ENCODE measurements at regions not wholly inside any gene's neighbourhood (a gene's known extent, or its start where the extent isn't known, plus 50 kb on each side); places are given as distances from the start of the nearest gene placed in this dataset.

GRCh38 chrX:40188573-40189417 lies 91.0 kb upstream of the BCOR start:
- H3K4me3 ChIP-seq (replicated peaks; ENCODE audit: low read depth, low read length), result no peak overlapping the region
- H3K36me3 ChIP-seq (ENCODE audit: control insufficient read depth, insufficient read depth, low read length), result no peaks in the 10 kb centered on the region
- TF ChIP-seq CTCF (IDR thresholded peaks at IDR 0.05; ENCODE audit: insufficient read depth, low read length, poor library complexity, severe bottlenecking), result no peak
- no peak for DNase-seq (ENCODE audit: extremely low read depth, insufficient read length)
- no peaks in the 10 kb centered on the region for H3K27me3 ChIP-seq (replicated peaks; ENCODE audit: control insufficient read depth, insufficient read depth, low read length)

- H3K27me3 ChIP-seq (replicated peaks; ENCODE audit: control insufficient read depth, insufficient read depth, low read length), result no peaks in the 10 kb centered on the region
- DNase-seq (ENCODE audit: extremely low read depth, insufficient read length), result no peak
Observed at GRCh38 chrX:40184968-40185367, 87.2 kb upstream of the BCOR start.

GRCh38 chrX:40182615-40183014 lies 84.9 kb upstream of the BCOR start:
- Histone ChIP-seq H3K36me3 (ENCODE audit: control insufficient read depth, insufficient read depth, low read length) (no peaks in the 10 kb centered on the region), H3K27me3 (replicated peaks; ENCODE audit: control insufficient read depth, insufficient read depth, low read length) (no peaks in the 10 kb centered on the region), H3K4me3 (replicated peaks; ENCODE audit: low read depth, low read length) (no peak overlapping the region)
- DNase-seq (ENCODE audit: extremely low read depth, insufficient read length), result no peak
- no peak for TF ChIP-seq CTCF (IDR thresholded peaks at IDR 0.05; ENCODE audit: insufficient read depth, low read length, poor library complexity, severe bottlenecking)

More at GRCh38 chrX:40184968-40185367, 87.2 kb upstream of the BCOR start:
- Histone ChIP-seq H3K36me3 (ENCODE audit: control insufficient read depth, insufficient read depth, low read length) (no peaks in the 10 kb centered on the region), H3K4me3 (replicated peaks; ENCODE audit: low read depth, low read length) (no peak overlapping the region)
- TF ChIP-seq CTCF (IDR thresholded peaks at IDR 0.05; ENCODE audit: insufficient read depth, low read length, poor library complexity, severe bottlenecking), result no peak

GRCh38 chrX:40182095-40182494 lies 84.3 kb upstream of the BCOR start:
- no peak for TF ChIP-seq CTCF (IDR thresholded peaks at IDR 0.05; ENCODE audit: insufficient read depth, low read length, poor library complexity, severe bottlenecking)

GRCh38 chrX:40179283-40179682 lies 81.5 kb upstream of the BCOR start:
- no peaks in the 10 kb centered on the region for H3K27me3 ChIP-seq (replicated peaks; ENCODE audit: control insufficient read depth, insufficient read depth, low read length)
- H3K36me3 ChIP-seq (ENCODE audit: control insufficient read depth, insufficient read depth, low read length), result no peaks in the 10 kb centered on the region
- no peak for TF ChIP-seq CTCF (IDR thresholded peaks at IDR 0.05; ENCODE audit: insufficient read depth, low read length, poor library complexity, severe bottlenecking)
- H3K4me3 ChIP-seq (replicated peaks; ENCODE audit: low read depth, low read length), result no peak overlapping the region
- DNase-seq (ENCODE audit: extremely low read depth, insufficient read length), result no peak

More at GRCh38 chrX:40182095-40182494, 84.3 kb upstream of the BCOR start:
- H3K4me3 ChIP-seq (replicated peaks; ENCODE audit: low read depth, low read length), result no peak overlapping the region
- H3K36me3 ChIP-seq (ENCODE audit: control insufficient read depth, insufficient read depth, low read length), result no peaks in the 10 kb centered on the region
- DNase-seq (ENCODE audit: extremely low read depth, insufficient read length), result no peak
- no peaks in the 10 kb centered on the region for H3K27me3 ChIP-seq (replicated peaks; ENCODE audit: control insufficient read depth, insufficient read depth, low read length)

Measured in GM06990 (cell line).